ENCODE measurements at regions not wholly inside any gene's neighbourhood (a gene's known extent, or its start where the extent isn't known, plus 50 kb on each side); places are given as distances from the start of the nearest gene placed in this dataset.

DNA sequence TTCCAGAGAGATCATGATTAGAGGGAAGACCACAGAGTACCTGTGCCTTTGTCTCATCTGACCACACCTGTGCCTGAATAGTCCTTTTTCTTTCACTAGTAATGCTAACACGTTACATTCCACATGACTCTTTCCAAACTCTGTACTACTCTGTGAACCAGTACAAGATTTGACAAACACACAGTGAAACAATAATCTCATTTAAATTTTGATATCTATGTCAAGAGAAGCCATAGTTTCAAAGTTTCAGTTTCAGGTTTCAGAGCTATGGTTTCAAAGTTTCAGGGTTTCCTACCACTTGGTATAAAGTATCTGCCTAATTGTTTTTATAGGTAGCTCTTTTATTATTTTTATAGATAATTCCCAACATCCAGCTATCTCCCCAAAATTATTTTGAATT, 62.0 kb upstream of the PHACTR2 start:
- Mint-ChIP-seq H3K27ac (no peak overlapping the region), H3K4me1 (peaks cover 14% of the 10 kb centered on the region), H3K27me3 (ENCODE audit: low read depth) (no peaks in the 10 kb centered on the region), H3K9me3 (no peaks in the 10 kb centered on the region), H3K36me3 (no peaks in the 10 kb centered on the region), H3K4me3 (no peak overlapping the region)
- DNase-seq (ENCODE audit: low spot score in 2 of 2, unreplicated experiment in 2 of 2): no peak
- TF ChIP-seq, protein P1, sequence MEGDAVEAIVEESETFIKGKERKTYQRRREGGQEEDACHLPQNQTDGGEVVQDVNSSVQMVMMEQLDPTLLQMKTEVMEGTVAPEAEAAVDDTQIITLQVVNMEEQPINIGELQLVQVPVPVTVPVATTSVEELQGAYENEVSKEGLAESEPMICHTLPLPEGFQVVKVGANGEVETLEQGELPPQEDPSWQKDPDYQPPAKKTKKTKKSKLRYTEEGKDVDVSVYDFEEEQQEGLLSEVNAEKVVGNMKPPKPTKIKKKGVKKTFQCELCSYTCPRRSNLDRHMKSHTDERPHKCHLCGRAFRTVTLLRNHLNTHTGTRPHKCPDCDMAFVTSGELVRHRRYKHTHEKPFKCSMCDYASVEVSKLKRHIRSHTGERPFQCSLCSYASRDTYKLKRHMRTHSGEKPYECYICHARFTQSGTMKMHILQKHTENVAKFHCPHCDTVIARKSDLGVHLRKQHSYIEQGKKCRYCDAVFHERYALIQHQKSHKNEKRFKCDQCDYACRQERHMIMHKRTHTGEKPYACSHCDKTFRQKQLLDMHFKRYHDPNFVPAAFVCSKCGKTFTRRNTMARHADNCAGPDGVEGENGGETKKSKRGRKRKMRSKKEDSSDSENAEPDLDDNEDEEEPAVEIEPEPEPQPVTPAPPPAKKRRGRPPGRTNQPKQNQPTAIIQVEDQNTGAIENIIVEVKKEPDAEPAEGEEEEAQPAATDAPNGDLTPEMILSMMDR (IDR thresholded peaks at IDR 0.05; ENCODE audit: unreplicated experiment): no peak

DNA sequence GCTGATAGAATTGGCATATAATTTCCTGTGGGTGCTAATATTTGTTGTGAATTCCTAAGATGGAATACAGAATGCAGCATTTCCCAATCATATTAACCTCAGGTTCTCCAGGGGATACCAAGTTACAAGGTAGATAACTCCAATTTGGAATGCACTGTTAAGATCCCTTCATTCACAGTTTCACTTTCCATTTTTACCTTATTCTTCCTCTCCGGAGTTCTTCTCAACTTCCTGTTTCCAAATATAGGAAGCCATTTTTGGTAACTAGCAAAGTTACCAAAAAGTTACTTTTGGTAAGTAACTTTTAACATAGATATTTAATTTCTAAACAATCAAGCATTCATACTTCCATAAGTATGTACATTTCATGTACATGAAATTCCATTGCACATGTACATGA, 63.5 kb upstream of the PHACTR2 start:
- Mint-ChIP-seq H3K27me3 (ENCODE audit: low read depth) (no peaks in the 10 kb centered on the region), H3K9me3 (no peaks in the 10 kb centered on the region), H3K27ac (no peak overlapping the region), H3K4me3 (no peak overlapping the region), H3K36me3 (no peaks in the 10 kb centered on the region), H3K4me1 (peaks cover 2% of the 10 kb centered on the region)
- TF ChIP-seq, protein P1 (IDR thresholded peaks at IDR 0.05; ENCODE audit: unreplicated experiment): no peak
- no peak for DNase-seq (ENCODE audit: low spot score in 2 of 2, unreplicated experiment in 2 of 2)

DNA sequence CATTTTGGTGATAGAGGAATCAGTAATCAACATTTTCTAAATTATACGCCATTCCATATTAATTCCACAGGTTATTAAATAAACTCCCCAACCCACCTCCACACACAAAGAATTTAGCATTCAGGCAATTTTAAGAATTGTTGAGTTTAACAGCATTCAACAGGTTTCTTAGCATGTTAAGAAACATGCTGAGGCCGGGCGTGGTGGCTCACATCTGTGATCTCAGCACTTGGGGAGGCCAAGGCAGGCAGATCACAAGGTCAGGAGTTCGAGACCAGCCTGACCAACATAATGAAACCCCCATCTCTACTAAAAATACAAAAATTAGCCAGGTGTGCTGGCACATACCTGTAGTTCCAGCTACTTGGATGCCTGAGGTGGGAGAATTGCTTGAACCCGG, 64.0 kb upstream of the PHACTR2 start:
- Mint-ChIP-seq H3K4me1 (peaks cover 6% of the 10 kb centered on the region), H3K36me3 (no peaks in the 10 kb centered on the region), H3K4me3 (no peak overlapping the region), H3K27me3 (ENCODE audit: low read depth) (no peaks in the 10 kb centered on the region), H3K9me3 (no peaks in the 10 kb centered on the region), H3K27ac (no peak overlapping the region)
- TF ChIP-seq, protein P1 (IDR thresholded peaks at IDR 0.05; ENCODE audit: unreplicated experiment): no peak
- no peak for DNase-seq (ENCODE audit: low spot score in 2 of 2, unreplicated experiment in 2 of 2)

DNA sequence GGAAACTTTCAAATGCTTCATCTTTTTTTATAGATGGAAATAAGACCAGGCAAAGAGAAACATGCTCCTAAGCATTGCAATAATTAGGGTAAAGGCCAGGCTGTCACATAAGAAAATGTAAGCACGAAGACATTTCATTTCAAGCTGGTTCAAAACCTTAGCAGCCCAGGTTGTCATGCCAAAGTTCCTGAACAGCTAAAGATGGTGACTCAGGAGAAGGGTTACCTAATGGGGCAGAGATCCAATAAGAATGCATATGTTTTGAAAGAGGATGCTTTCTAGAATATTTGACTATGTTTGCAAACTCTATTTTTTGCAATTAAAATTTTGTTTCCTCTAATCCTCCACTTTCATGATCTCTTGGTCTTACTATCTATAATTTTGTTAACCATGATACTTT, 65.6 kb upstream of the PHACTR2 start:
- Mint-ChIP-seq H3K27me3 (ENCODE audit: low read depth) (no peaks in the 10 kb centered on the region), H3K27ac (no peak overlapping the region), H3K4me1 (peaks cover 19% of the 10 kb centered on the region), H3K36me3 (no peaks in the 10 kb centered on the region), H3K4me3 (no peak overlapping the region), H3K9me3 (no peaks in the 10 kb centered on the region)
- TF ChIP-seq, protein P1 (IDR thresholded peaks at IDR 0.05; ENCODE audit: unreplicated experiment): no peak
- DNase-seq (ENCODE audit: low spot score in 2 of 2, unreplicated experiment in 2 of 2): no peak

DNA sequence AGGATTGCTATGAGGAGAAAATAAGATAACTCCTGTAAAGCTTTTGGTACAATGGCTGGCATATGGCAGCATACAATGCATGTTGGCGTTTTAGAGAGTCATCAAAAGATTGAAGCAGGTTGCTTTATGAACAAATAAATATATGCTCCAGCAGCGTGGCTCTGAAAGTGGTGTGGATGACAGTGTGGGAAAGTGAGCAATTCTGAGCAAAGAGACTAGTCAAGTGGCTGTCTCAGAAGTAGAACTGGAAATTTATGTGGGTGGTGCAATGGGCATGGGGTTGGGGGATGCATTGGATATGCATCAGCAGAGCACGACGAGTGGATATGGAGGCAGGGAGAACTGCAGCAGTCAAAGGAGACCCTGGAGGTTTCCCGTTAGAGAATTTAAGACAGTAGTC, 66.2 kb upstream of the PHACTR2 start:
- TF ChIP-seq, protein P1 (IDR thresholded peaks at IDR 0.05; ENCODE audit: unreplicated experiment): no peak
- no peak overlapping the region for H3K4me3 Mint-ChIP-seq
- H3K27ac Mint-ChIP-seq: no peak overlapping the region
- H3K4me1 Mint-ChIP-seq: peaks cover 19% of the 10 kb centered on the region
- H3K9me3 Mint-ChIP-seq: no peaks in the 10 kb centered on the region
- no peaks in the 10 kb centered on the region for H3K36me3 Mint-ChIP-seq
- no peaks in the 10 kb centered on the region for H3K27me3 Mint-ChIP-seq (ENCODE audit: low read depth)
- DNase-seq (ENCODE audit: low spot score in 2 of 2, unreplicated experiment in 2 of 2): no peak

DNA sequence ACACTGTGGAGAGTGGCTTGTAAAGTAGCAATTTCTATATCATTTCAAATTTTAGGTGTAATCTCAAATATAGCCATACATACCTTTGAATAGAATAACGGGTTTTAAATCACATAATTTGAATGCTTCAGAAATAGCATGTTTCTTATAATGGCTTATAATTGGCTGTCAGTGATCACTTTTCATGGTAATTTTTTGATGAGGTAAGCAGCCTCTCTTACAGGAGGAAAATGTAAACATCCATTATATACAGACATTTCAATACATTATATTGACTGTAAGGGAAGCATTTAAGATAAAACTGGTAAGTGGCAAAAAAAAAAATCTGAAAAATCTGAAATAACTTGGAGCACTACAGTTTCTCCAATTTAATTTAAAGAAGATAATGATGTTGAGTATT, 67.8 kb upstream of the PHACTR2 start:
- Mint-ChIP-seq H3K4me3 (no peak overlapping the region), H3K27ac (no peak overlapping the region), H3K4me1 (peaks cover 19% of the 10 kb centered on the region), H3K27me3 (ENCODE audit: low read depth) (no peaks in the 10 kb centered on the region), H3K36me3 (no peaks in the 10 kb centered on the region), H3K9me3 (no peaks in the 10 kb centered on the region)
- TF ChIP-seq, protein P1 (IDR thresholded peaks at IDR 0.05; ENCODE audit: unreplicated experiment): no peak
- DNase-seq (ENCODE audit: low spot score in 2 of 2, unreplicated experiment in 2 of 2): no peak

All from mesothelial cell of epicardium (in vitro differentiated cells).